Nephron (organoid): ENCODE measurements at regions not wholly inside any gene's neighbourhood (a gene's known extent, or its start where the extent isn't known, plus 50 kb on each side); places are given as distances from the start of the nearest gene placed in this dataset.

Source experiments
- H3K27ac Mint-ChIP-seq, 3 experiments: 2 replicates each; pipeline ENCODE4 v1.8.0; 2020; ENCODE audit warnings: mixed read lengths in 3 of 3, mild to moderate bottlenecking in 2 of 3, moderate library complexity in 1 of 3
- H3K27me3 Mint-ChIP-seq: 2 replicates; pipeline ENCODE4 v1.8.0; 2021; ENCODE audit warnings: low read depth, mild to moderate bottlenecking, moderate library complexity, mixed read lengths
- H3K36me3 Mint-ChIP-seq: 2 replicates; pipeline ENCODE4 v1.8.0; 2020; ENCODE audit warnings: low read depth, mixed read lengths
- H3K4me1 Mint-ChIP-seq: 2 replicates; pipeline ENCODE4 v1.8.0; 2020; ENCODE audit warnings: mixed read lengths
- H3K4me3 Mint-ChIP-seq, 3 experiments: 2 replicates each; pipeline ENCODE4 v1.8.0; 2020; ENCODE audit warnings: mild to moderate bottlenecking in 3 of 3, mixed read lengths in 3 of 3, moderate library complexity in 2 of 3
- H3K9me3 Mint-ChIP-seq: 2 replicates; pipeline ENCODE4 v1.8.0; 2020; ENCODE audit warnings: mixed read lengths
- TF ChIP-seq, protein P1 (sequence below), 3 experiments: fragments of 200-600 bp; sonication (generic); IDR thresholded peaks; one replicate each; pipeline ENCODE4 v1.5.0; 2021; ENCODE audit warnings: antibody characterized with exemption in 3 of 3; ENCODE audit not compliant: unreplicated experiment in 3 of 3

DNA sequence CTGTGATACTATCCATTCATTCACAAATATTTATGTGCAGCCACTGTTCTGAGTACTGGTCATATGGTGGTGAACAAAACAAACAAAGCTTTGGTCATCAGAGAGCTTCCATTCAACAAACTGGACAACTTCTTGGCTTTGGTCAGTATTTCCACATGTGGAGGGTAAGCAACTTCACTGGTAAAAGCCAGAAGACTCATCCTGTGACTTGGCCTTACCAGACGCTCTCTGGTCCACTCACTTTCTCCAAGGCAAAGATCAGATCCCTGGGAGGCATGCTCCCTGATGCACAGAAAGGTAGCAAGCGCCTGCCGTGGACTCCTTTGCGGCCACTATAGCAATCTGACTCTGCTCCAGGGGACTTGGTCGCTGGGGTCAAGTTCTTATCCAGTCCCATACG lies 179.5 kb downstream of the EN1 start:
- H3K9me3 Mint-ChIP-seq = no peaks in the 10 kb centered on the region
- H3K4me1 Mint-ChIP-seq = peaks cover 38% of the 10 kb centered on the region
- TF ChIP-seq, protein P1, sequence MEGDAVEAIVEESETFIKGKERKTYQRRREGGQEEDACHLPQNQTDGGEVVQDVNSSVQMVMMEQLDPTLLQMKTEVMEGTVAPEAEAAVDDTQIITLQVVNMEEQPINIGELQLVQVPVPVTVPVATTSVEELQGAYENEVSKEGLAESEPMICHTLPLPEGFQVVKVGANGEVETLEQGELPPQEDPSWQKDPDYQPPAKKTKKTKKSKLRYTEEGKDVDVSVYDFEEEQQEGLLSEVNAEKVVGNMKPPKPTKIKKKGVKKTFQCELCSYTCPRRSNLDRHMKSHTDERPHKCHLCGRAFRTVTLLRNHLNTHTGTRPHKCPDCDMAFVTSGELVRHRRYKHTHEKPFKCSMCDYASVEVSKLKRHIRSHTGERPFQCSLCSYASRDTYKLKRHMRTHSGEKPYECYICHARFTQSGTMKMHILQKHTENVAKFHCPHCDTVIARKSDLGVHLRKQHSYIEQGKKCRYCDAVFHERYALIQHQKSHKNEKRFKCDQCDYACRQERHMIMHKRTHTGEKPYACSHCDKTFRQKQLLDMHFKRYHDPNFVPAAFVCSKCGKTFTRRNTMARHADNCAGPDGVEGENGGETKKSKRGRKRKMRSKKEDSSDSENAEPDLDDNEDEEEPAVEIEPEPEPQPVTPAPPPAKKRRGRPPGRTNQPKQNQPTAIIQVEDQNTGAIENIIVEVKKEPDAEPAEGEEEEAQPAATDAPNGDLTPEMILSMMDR (IDR thresholded peaks at IDR 0.05; ENCODE audit: unreplicated experiment in 3 of 3) = no peak
- peaks cover under 1% of the 10 kb centered on the region for H3K27me3 Mint-ChIP-seq
- no peak overlapping the region for H3K4me3 Mint-ChIP-seq
- no peak overlapping the region for H3K27ac Mint-ChIP-seq
- no peaks in the 10 kb centered on the region for H3K36me3 Mint-ChIP-seq

DNA sequence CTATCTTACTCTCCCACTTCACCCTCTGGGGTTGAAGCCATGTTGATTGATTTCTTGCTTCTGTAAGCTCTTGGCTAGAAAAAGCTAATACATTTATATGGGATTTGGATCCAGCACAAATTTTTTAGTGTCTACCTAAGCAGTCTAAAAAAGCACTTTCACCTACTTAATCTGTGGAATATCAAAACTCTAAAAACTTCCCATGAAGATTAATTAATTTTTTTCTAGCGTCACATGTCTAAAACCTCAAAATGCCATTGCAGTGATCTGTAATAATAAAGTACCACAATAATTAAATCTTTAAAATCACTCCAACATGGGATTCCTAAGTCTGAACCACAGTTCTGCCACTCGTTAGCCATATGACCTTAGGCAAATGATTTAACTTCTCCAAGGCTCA lies 180.1 kb downstream of the EN1 start:
- Mint-ChIP-seq H3K36me3 (no peaks in the 10 kb centered on the region), H3K4me1 (peaks cover 38% of the 10 kb centered on the region), H3K27me3 (no peaks in the 10 kb centered on the region), H3K27ac (no peak overlapping the region), H3K9me3 (no peaks in the 10 kb centered on the region), H3K4me3 (no peak overlapping the region)
- TF ChIP-seq, protein P1 (IDR thresholded peaks at IDR 0.05; ENCODE audit: unreplicated experiment in 3 of 3) = no peak

DNA sequence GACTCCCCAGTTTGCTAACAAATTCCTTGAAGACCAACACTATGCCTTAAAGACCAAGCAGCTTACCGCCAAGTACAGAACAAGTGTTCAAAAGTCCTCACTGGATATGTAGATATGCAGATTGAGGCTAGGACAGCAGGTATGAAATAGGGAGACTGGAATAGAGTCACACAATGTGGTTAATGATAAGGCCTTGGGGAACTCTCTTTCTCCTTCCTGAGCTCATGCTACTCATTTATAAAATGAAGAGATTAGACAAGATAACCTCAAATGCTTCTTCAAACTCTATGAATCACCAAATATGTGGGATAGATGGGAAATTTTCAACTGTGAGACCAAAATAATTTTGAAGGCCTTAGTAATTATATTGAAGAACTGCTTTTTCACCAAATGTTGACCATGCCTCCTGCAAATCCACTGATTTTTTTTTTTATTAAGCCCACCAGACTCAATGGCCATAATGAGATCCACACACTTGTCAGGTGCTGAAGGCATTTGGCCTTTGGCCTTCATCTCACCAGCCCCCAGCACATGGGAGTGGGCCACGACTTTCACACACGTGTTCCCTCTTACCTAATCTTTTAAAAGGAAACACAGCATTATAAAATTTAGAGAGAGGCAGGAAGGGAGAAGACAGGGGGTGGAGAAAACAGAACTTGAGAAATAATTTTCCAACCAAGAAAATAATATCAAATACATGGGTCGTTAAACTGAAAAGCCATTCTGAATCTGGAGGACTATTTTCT lies 181.5 kb downstream of the EN1 start:
- no peaks in the 10 kb centered on the region for H3K36me3 Mint-ChIP-seq
- TF ChIP-seq, protein P1 (IDR thresholded peaks at IDR 0.05; ENCODE audit: unreplicated experiment in 3 of 3) = no peak
- no peak overlapping the region for H3K27ac Mint-ChIP-seq
- peaks cover 24% of the 10 kb centered on the region for H3K4me1 Mint-ChIP-seq
- no peak overlapping the region for H3K4me3 Mint-ChIP-seq
- no peaks in the 10 kb centered on the region for H3K27me3 Mint-ChIP-seq
- no peaks in the 10 kb centered on the region for H3K9me3 Mint-ChIP-seq

DNA sequence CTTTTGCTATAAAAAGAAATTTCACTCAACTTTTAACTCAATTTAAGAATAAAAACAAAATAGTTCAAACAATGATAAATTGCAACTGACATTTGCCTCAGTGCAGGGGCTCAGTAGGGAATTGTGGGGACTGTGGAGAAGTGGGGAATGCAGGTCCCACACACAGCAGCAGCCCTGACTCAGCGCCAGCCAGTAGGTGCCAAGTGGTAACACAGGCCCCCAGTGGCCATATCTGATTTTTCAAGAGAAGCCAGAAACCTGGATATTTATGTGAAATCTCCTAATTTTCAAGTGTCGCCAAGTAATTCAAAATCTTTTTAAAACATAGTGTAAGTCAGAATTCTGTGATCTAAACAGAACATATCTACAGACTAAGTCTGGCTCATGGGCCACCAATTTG lies 186.3 kb downstream of the EN1 start:
- TF ChIP-seq, protein P1 (IDR thresholded peaks at IDR 0.05; ENCODE audit: unreplicated experiment in 3 of 3) = no peak
- no peaks in the 10 kb centered on the region for H3K27me3 Mint-ChIP-seq
- H3K4me3 Mint-ChIP-seq = no peak overlapping the region
- H3K4me1 Mint-ChIP-seq = peaks cover 3% of the 10 kb centered on the region
- no peaks in the 10 kb centered on the region for H3K36me3 Mint-ChIP-seq
- no peak overlapping the region for H3K27ac Mint-ChIP-seq
- H3K9me3 Mint-ChIP-seq = peaks cover 6% of the 10 kb centered on the region

DNA sequence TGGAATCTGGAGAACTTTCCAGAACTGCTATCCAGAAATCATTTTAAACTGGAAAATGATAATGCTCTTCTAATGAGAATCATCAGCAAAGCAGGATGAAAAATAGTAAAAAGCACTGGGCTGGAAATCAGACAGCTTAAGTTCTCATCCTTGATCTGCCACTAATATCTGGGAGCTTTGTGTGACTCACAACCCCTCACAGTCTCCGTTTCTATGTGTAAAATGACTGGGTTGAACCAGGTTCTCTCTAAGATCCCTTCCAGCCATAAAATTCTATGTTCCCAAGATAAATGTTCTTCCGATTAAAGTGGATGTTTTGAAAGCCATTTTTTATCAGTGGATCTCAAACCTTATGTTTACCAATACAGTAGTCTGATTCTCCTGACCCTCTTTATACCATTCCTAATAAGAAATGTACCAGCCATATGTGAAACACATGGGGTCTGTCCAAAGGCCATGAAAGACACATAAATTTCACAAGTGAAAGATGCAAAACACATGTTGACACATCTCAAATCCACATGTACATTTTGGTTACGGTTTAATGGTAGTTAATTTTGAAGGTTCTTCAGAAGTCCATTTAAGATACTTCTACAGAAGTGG lies 188.8 kb downstream of the EN1 start:
- Mint-ChIP-seq H3K27ac (no peak overlapping the region), H3K9me3 (peaks cover 15% of the 10 kb centered on the region), H3K36me3 (no peaks in the 10 kb centered on the region), H3K4me3 (no peak overlapping the region), H3K4me1 (peaks cover 3% of the 10 kb centered on the region), H3K27me3 (no peaks in the 10 kb centered on the region)
- TF ChIP-seq, protein P1 (IDR thresholded peaks at IDR 0.05; ENCODE audit: unreplicated experiment in 3 of 3) = no peak

DNA sequence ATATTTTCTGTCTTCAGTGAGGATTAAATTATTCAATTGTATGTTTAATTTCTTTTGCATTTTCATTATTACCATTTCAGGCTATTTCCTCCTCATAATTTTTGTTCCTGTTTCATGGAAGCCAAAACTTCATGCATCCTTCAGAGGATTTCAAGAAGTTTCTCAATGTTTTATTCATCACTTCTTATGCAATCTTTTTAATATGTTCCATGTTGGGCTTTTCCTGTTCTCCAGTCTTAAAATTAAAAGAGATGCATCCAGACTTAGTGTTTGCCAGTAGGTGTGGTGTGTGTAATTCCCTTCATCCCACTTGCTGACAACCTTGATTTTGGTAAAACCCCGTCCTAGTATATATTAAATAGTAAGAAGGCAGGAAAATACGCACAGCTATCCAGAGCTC lies 190.0 kb downstream of the EN1 start:
- H3K9me3 Mint-ChIP-seq = peaks cover 21% of the 10 kb centered on the region
- H3K36me3 Mint-ChIP-seq = no peaks in the 10 kb centered on the region
- peaks cover 3% of the 10 kb centered on the region for H3K4me1 Mint-ChIP-seq
- H3K4me3 Mint-ChIP-seq = no peak overlapping the region
- H3K27ac Mint-ChIP-seq = no peak overlapping the region
- H3K27me3 Mint-ChIP-seq = no peaks in the 10 kb centered on the region
- TF ChIP-seq, protein P1 (IDR thresholded peaks at IDR 0.05; ENCODE audit: unreplicated experiment in 3 of 3) = no peak
